Right cardiac atrium (tissue), 5 donors: ENCODE measurements at regions not wholly inside any gene's neighbourhood (a gene's known extent, or its start where the extent isn't known, plus 50 kb on each side); places are given as distances from the start of the nearest gene placed in this dataset.
A peak's percentile ranks its signal among the peaks of the same experiment; 100 is the strongest.
"Not testable (repeated sequence)": the region's sequence is repeated elsewhere in the genome, so short reads cannot be mapped to it uniquely, and the experiment has no call there.

Experiments used
- ATAC-seq, 2 donors: fragments of 200-7000 bp; cut with Tn5 transposase; one replicate each; pipeline versions ENCODE4 v1.8.0 to v1.9.1; 2020; ENCODE audit warnings: moderate library complexity in 2 of 2, mild to moderate bottlenecking in 1 of 2
- DNase-seq, 3 donors: peaks; one replicate each; pipeline ENCODE4 v3.0.0-alpha.2; 2020
- H3K27ac ChIP-seq: one replicate; pipeline ENCODE4 v1.5.1; 2013; ENCODE audit warnings: mild to moderate bottlenecking, low read length, control low read depth, moderate library complexity
- H3K27me3 ChIP-seq: one replicate; pipeline ENCODE4 v1.6.1; 2013; ENCODE audit not compliant: control insufficient read depth, insufficient read depth
- H3K4me1 ChIP-seq: one replicate; pipeline ENCODE4 v1.6.1; 2013; ENCODE audit warnings: low read length; ENCODE audit not compliant: control insufficient read depth, insufficient read depth
- H3K4me3 ChIP-seq: one replicate; pipeline ENCODE4 v1.5.1; 2013; ENCODE audit warnings: low read length, control low read depth
- H3K9me3 ChIP-seq: one replicate; pipeline ENCODE4 v1.6.1; 2013; ENCODE audit warnings: low read length; ENCODE audit not compliant: control insufficient read depth
- WGBS: extraction: QIAGEN DNeasy Blood & Tissue Kit; methylation state at CpG from one replicate; pipeline ENCODE4 v1.1.7; 2013; 5-methylcytosine and 5-hydroxymethylcytosine counted together
- intact Hi-C, 4 donors: fragments of 100-400 bp; cut with DNase I; formaldehyde crosslinking; loops; one replicate each; pipeline versions ENCODE4 v1.11.0 to v1.14.0; 2022 to 2023
- donor health status: healthy with polysubstance abuse.
- donor health status: DM: no; HTN: yes; CAD: no.
- donor health status: DM: no; HTN: no; CAD: no.
- donor health status: DM: no; HTN: yes; CAD: no; lungs with severe emphysema.
- donor health status: DM: yes; HTN: yes; CAD: no.

DNA sequence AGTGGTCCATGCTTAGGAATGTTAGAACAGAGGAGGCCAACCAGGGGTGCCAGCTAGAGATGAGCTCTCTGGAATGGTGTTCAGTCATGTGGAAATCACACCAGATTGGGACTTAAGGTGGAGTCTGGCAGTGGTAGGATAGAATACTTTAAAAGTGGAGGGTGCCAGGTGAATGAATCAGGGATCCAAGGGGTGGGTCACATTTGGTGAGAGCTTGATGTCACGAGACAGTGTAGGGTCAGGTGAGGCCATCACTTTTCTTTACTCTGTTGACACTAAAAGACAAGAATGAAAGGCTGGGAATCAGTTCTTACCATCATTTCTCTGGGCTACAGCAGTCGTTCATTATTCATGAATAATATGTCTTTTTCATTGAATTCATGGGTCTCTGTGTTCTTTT, 73.8 kb upstream of the FAM153A start:
- H3K9me3 ChIP-seq, intact Hi-C loops, H3K4me3 ChIP-seq, H3K27ac ChIP-seq, H3K4me1 ChIP-seq, H3K27me3 ChIP-seq, DNase-seq, ATAC-seq: not testable (repeated sequence)
- 37% methylated on average over 1 of the region's 2 CpGs for WGBS

GRCh38 chr5:177847914-177848313, 65.2 kb upstream of the FAM153A start:
- H3K4me3 ChIP-seq, H3K27ac ChIP-seq, H3K4me1 ChIP-seq, DNase-seq, intact Hi-C loops, ATAC-seq, H3K9me3 ChIP-seq, H3K27me3 ChIP-seq: not testable (repeated sequence)
- WGBS: 84% methylated on average over 6 of the region's 7 CpGs

- peak; percentile 41 for ATAC-seq
- H3K4me3 ChIP-seq, intact Hi-C loops, H3K4me1 ChIP-seq, H3K27ac ChIP-seq, H3K27me3 ChIP-seq, DNase-seq, H3K9me3 ChIP-seq: not testable (repeated sequence)
- WGBS: 22% methylated on average over 2 of the region's 5 CpGs
Measured at GRCh38 chr5:177846598-177846997, 63.9 kb upstream of the FAM153A start.

DNA sequence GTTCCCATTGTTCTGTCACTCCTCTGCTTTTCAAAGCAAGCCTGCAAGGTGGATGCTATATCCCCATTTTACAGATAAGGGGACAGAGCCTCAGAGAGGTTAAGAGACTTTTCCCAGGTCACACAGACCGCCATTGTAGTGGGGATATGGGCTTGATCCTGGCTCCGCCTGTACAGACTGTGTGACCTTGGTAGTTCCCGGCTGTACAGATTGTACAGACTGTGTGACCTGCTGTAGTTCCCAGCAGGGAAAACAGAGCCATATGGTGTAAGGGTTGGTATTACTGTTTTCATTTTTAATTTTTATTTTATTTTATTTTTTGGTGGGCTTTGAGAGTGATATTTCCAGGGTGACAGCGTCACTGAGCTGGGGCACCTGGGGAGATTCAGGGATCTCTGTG, 63.2 kb upstream of the FAM153A start:
- H3K27me3 ChIP-seq, H3K27ac ChIP-seq, DNase-seq, H3K4me3 ChIP-seq, H3K9me3 ChIP-seq, intact Hi-C loops, ATAC-seq, H3K4me1 ChIP-seq: not testable (repeated sequence)
- WGBS: 96% methylated on average over 1 of the region's 4 CpGs

DNA sequence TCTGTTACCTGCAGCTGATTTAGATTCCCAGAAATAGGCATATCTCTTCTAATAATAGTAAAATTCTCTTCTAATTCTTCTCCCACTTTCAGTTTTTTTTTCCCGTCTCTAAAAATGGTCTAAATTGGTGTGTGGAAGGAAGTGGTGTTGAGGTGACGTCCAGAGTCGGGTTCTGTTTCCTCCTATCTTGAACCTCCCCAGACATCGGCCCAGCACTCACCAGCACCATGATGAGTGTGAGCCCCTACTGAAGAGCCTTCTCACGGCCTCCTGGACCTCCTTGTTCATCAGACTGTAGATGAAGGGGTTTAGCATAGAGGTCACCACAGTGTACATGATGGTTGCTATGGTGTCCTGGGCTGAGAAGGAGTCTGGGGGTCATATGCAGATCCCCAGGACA, 53.5 kb upstream of the FAM153A start:
- DNase-seq, ATAC-seq: not testable (repeated sequence)

More for the DNA sequence above, 53.5 kb upstream of the FAM153A start:
- H3K27me3 ChIP-seq, H3K4me1 ChIP-seq, H3K4me3 ChIP-seq, intact Hi-C loops, H3K27ac ChIP-seq, H3K9me3 ChIP-seq: not testable (repeated sequence)
- 42% methylated on average over 5 of the region's 5 CpGs for WGBS
